Heart left ventricle (tissue), 16 donors: ENCODE measurements at regions not wholly inside any gene's neighbourhood (a gene's known extent, or its start where the extent isn't known, plus 50 kb on each side); places are given as distances from the start of the nearest gene placed in this dataset.

Source experiments
- ATAC-seq, 4 donors: fragments of 200-7000 bp; cut with Tn5 transposase; one replicate each; pipeline ENCODE4 v1.9.1; 2020 to 2022; ENCODE audit warnings: moderate library complexity in 4 of 4, mild to moderate bottlenecking in 3 of 4, moderate number of reproducible peaks in 1 of 4
- DNase-seq, 5 donors: peaks; one replicate each; pipeline ENCODE4 v3.0.0-alpha.2; 2020
- H3K27ac ChIP-seq, 12 donors: fragments of 200-600 bp; sonication (generic) in 4 of 12; one replicate each; pipeline versions ENCODE4 v1.5.0 to v1.8.0; 2016 to 2022; ENCODE audit warnings: mild to moderate bottlenecking in 2 of 12
- H3K27me3 ChIP-seq, 9 donors: fragments of 200-600 bp; sonication (generic) in 2 of 9; one replicate each; pipeline versions ENCODE4 v1.5.1 to v1.8.0; 2016 to 2022; ENCODE audit warnings: mild to moderate bottlenecking in 3 of 9
- H3K36me3 ChIP-seq, 9 donors: fragments of 200-600 bp; sonication (generic) in 2 of 9; one replicate each; pipeline versions ENCODE4 v1.5.0 to v1.8.0; 2018 to 2022; ENCODE audit warnings: mild to moderate bottlenecking in 2 of 9
- H3K4me1 ChIP-seq, 12 donors: fragments of 200-600 bp; sonication (generic) in 4 of 12; one replicate each; pipeline versions ENCODE4 v1.5.0 to v1.8.0; 2016 to 2022; ENCODE audit warnings: mild to moderate bottlenecking in 3 of 12
- H3K4me3 ChIP-seq, 12 donors: fragments of 200-600 bp; sonication (generic) in 4 of 12; one replicate each; pipeline versions ENCODE4 v1.5.0 to v1.8.0; 2017 to 2022; ENCODE audit warnings: mild to moderate bottlenecking in 9 of 12, moderate library complexity in 4 of 12
- H3K9me3 ChIP-seq, 12 donors: fragments of 200-600 bp; sonication (generic) in 4 of 12; one replicate each; pipeline versions ENCODE4 v1.5.0 to v1.8.0; 2016 to 2022; ENCODE audit warnings: mild to moderate bottlenecking in 1 of 12
- CTCF ChIP-seq, 12 donors: fragments of 200-600 bp; sonication (generic) in 4 of 12; IDR thresholded peaks; one replicate each; pipeline versions ENCODE4 v1.5.0 to v1.8.0; 2018 to 2022; ENCODE audit warnings: antibody characterized with exemption in 12 of 12, mild to moderate bottlenecking in 5 of 12
- POLR2A ChIP-seq, 2 donors: fragments of 450-650 bp; IDR thresholded peaks; one replicate each; pipeline ENCODE4 v1.6.1; 2017; ENCODE audit warnings: antibody characterized with exemption in 2 of 2, mild to moderate bottlenecking in 2 of 2, moderate library complexity in 2 of 2
- WGBS, 4 donors: extraction: QIAGEN DNeasy Blood & Tissue Kit in 2 of 4; methylation state at CpG; one replicate each; pipeline versions ENCODE4 v1.1.5 to v1.1.7; 2013 to 2018; 5-methylcytosine and 5-hydroxymethylcytosine counted together
- intact Hi-C, 10 donors: fragments of 100-400 bp; cut with DNase I; formaldehyde crosslinking; loops; one replicate each; pipeline versions ENCODE4 v1.11.1 to v1.14.2; 2022
- donor health status: ischemic (EF 13 %, LVEDD 7.1; RV severe dilation, severe dysfunction).
- donor health status: healthy with polysubstance abuse.
- donor health status: DM: no; HTN: yes; CAD: no.
- donor health status: DM: no; HTN: no; CAD: no.
- donor health status: ischemic (EF 25% LVEDD 6.9; RV normal size, moderate dysfunction).
- donor health status: ischemic (EF 25% LVEDD 5.7; RV mildly dilated, moderate dysfunction).
- donor health status: healthy.
- donor health status: DM: yes; HTN: yes; CAD: no.
- donor health status: ischemic (EF 35%, LVEDD 5.7; RV mildly dilated, moderate dysfunction).
- donor health status: nonischemic (EF 11% LVEDD 7.7; RV severe dilation, severe dysfunction).
- donor health status: DM: yes; HTN: yes; CAD: no.
- donor health status: PGD.
- donor health status: ischemic (EF 29% LVEDD 5.4; RV normal size, mild dysfunction).
- donor health status: nonischemic (EF 23%, LVEDD 6.1; RV moderate dilation, normal function).

- Histone ChIP-seq H3K36me3 (no peaks in the 10 kb centered on the region), H3K4me1 (no peaks in the 10 kb centered on the region), H3K4me3 (no peak overlapping the region), H3K9me3 (no peaks in the 10 kb centered on the region), H3K27ac (no peak overlapping the region), H3K27me3 (no peaks in the 10 kb centered on the region)
- TF ChIP-seq POLR2A (IDR thresholded peaks at IDR 0.05), result no peak
- TF ChIP-seq CTCF (IDR thresholded peaks at IDR 0.05), result no peak
- 82 to 92% (median 85%) methylated on average over 8 of the region's 8 CpGs for WGBS, 4 donors
- intact Hi-C loops, result no loop called here
- ATAC-seq (peak in 1 of 4 donors; percentile 18), DNase-seq (peak in 1 of 5 donors; percentile 10)
These were observed 109.2 kb upstream of the RAB12 start for GRCh38 chr18:8499810-8500675.

GRCh38 chr18:8501044-8501443, 108.2 kb upstream of the RAB12 start:
- DNase-seq, result peak in 1 of 5 donors; percentile 7
- H3K27me3 ChIP-seq, result no peaks in the 10 kb centered on the region
- no peaks in the 10 kb centered on the region for H3K36me3 ChIP-seq
- H3K9me3 ChIP-seq, result no peaks in the 10 kb centered on the region
- no peak overlapping the region for H3K27ac ChIP-seq
- WGBS, 4 donors, result 36 to 42% (median 37%) methylated on average over 10 to 12 of the region's 12 CpGs
- TF ChIP-seq CTCF (IDR thresholded peaks at IDR 0.05) (no peak), POLR2A (IDR thresholded peaks at IDR 0.05) (no peak)
- no peaks in the 10 kb centered on the region for H3K4me1 ChIP-seq
- no peak overlapping the region for H3K4me3 ChIP-seq
- no peak for ATAC-seq
- intact Hi-C loops, result no loop called here

- H3K9me3 ChIP-seq, result no peaks in the 10 kb centered on the region
- no peak for ATAC-seq
- H3K4me3 ChIP-seq, result no peak overlapping the region
- WGBS, 4 donors, result 56 to 81% (median 71%) methylated on average over 1 of the region's 1 CpG
- H3K27me3 ChIP-seq, result no peaks in the 10 kb centered on the region
- H3K27ac ChIP-seq, result no peak overlapping the region
- H3K4me1 ChIP-seq, result no peaks in the 10 kb centered on the region
- TF ChIP-seq CTCF (IDR thresholded peaks at IDR 0.05) (no peak), POLR2A (IDR thresholded peaks at IDR 0.05) (no peak)
- intact Hi-C loops, result no loop called here
- H3K36me3 ChIP-seq, result no peaks in the 10 kb centered on the region
- no peak for DNase-seq
These were observed 106.0 kb upstream of the RAB12 start for GRCh38 chr18:8503248-8503647.

GRCh38 chr18:8504424-8504823, 104.8 kb upstream of the RAB12 start:
- H3K36me3 ChIP-seq, result no peaks in the 10 kb centered on the region
- 82 to 88% (median 86%) methylated on average over 2 to 3 of the region's 3 CpGs for WGBS, 4 donors
- TF ChIP-seq CTCF (IDR thresholded peaks at IDR 0.05) (no peak), POLR2A (IDR thresholded peaks at IDR 0.05) (no peak)
- no peaks in the 10 kb centered on the region for H3K27me3 ChIP-seq
- DNase-seq (no peak), ATAC-seq (no peak)
- H3K27ac ChIP-seq, result no peak overlapping the region
- no peaks in the 10 kb centered on the region for H3K4me1 ChIP-seq
- no peak overlapping the region for H3K4me3 ChIP-seq
- intact Hi-C loops, result no loop called here
- H3K9me3 ChIP-seq, result no peaks in the 10 kb centered on the region
